Erythroblast (primary cell): ENCODE measurements at regions not wholly inside any gene's neighbourhood (a gene's known extent, or its start where the extent isn't known, plus 50 kb on each side); places are given as distances from the start of the nearest gene placed in this dataset.

ENCODE experiments used
- GATA1 ChIP-seq: IDR thresholded peaks from 2 replicates; pipeline ENCODE4 v1.6.1; 2011; ENCODE audit warnings: low read depth, mild to moderate bottlenecking, control low read depth, low read length, moderate library complexity
- POLR2A ChIP-seq: IDR thresholded peaks from 2 replicates; pipeline ENCODE4 v1.6.1; 2011; ENCODE audit warnings: mild to moderate bottlenecking, low read length

DNA sequence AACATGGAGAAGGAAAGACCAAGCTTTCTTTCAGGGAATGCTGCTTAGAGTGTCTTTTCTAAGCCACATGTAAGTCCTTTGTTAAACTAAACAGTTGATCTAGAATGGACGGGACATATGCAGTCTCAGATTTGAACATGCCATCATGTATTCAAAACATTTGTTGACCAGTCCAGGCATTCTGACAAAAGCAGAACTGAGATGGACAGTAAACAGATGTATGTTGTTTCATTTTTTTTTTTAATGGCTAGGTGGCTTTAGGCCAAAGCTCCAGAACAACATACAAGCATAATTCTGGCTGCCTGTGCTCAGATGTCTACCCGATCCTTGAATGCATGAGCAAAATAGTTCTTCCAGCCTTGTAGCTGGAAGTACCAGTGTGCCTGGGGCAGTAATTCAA, 1211.4 kb upstream of the FAM98A start:
- TF ChIP-seq POLR2A (no peak), GATA1 (no peak)
